ENCODE measurements at regions not wholly inside any gene's neighbourhood (a gene's known extent, or its start where the extent isn't known, plus 50 kb on each side); places are given as distances from the start of the nearest gene placed in this dataset.

DNA sequence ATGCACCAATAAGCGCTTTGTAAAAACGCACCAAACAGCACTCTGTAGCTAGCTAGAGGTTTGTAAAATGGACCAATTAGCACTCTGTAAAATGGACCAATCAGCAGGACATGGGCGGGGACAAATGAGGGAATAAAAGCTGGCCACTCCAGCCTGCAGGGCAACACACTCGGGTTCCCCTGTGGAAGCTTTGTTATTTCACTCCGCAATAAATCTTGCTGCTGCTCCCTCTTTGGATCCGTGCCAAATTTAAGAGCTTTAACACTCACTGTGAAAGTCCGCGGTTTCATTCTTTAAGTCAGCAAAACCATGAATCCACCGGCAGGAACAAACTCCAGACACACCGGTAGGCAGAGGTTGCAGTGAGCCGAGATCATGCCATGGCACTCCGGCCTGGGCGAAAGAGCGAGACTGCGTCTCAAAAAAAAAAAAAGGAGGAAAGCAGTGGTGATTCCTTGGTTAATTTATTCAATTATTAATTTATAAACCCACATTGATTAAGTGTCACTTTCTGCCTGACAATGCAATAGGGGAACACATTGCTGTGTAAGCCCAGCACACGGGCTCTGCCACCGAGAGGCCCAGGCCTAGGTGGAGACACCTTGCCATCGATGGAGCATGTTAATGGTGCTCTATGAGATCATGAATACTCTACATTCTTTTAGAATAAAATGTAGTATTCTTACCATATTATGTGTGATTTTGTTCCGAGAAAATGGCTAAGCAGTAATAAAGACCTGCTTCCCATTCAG lies 687.6 kb upstream of the HS6ST1 start:
- Histone ChIP-seq H3K4me3 (ENCODE audit: low read depth, low read length) (no peak overlapping the region), H3K27ac (no peak overlapping the region), H3K27me3 (replicated peaks) (no peaks in the 10 kb centered on the region), H3K36me3 (replicated peaks) (no peaks in the 10 kb centered on the region)
- no peak for DNase-seq
- in situ Hi-C loops (cut with HindIII; ENCODE audit: low pct_ligation_motif_present, low sequenced_read_pairs), result no loop called here
- TF ChIP-seq, protein P1, sequence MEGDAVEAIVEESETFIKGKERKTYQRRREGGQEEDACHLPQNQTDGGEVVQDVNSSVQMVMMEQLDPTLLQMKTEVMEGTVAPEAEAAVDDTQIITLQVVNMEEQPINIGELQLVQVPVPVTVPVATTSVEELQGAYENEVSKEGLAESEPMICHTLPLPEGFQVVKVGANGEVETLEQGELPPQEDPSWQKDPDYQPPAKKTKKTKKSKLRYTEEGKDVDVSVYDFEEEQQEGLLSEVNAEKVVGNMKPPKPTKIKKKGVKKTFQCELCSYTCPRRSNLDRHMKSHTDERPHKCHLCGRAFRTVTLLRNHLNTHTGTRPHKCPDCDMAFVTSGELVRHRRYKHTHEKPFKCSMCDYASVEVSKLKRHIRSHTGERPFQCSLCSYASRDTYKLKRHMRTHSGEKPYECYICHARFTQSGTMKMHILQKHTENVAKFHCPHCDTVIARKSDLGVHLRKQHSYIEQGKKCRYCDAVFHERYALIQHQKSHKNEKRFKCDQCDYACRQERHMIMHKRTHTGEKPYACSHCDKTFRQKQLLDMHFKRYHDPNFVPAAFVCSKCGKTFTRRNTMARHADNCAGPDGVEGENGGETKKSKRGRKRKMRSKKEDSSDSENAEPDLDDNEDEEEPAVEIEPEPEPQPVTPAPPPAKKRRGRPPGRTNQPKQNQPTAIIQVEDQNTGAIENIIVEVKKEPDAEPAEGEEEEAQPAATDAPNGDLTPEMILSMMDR (IDR thresholded peaks at IDR 0.05; ENCODE audit: low read depth, low read length, missing control alignments), result no peak

DNA sequence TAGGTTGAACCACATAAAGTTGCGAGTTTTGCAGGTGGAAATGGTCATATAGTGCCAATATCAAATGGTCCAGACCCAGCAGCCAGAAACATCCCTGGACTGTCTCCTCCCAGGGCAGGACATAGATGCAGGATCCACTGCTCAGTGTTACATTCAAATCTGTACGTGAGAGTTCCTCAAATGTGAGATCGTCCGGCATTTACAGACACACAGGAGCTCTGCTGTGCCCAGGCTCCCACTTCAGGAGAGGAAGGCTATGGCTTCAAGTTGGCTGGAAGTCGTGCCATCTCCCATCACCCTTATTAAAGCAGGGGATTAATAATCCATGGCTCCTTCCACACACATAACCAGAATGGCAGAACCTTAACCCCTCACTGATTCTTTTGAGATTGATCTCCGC lies 688.2 kb upstream of the HS6ST1 start:
- in situ Hi-C loops (cut with HindIII; ENCODE audit: low pct_ligation_motif_present, low sequenced_read_pairs), result no loop called here
- no peak overlapping the region for H3K27ac ChIP-seq
- H3K36me3 ChIP-seq (replicated peaks), result no peaks in the 10 kb centered on the region
- no peaks in the 10 kb centered on the region for H3K27me3 ChIP-seq (replicated peaks)
- no peak for DNase-seq
- H3K4me3 ChIP-seq (ENCODE audit: low read depth, low read length), result no peak overlapping the region
- TF ChIP-seq, protein P1 (IDR thresholded peaks at IDR 0.05; ENCODE audit: low read depth, low read length, missing control alignments), result no peak

DNA sequence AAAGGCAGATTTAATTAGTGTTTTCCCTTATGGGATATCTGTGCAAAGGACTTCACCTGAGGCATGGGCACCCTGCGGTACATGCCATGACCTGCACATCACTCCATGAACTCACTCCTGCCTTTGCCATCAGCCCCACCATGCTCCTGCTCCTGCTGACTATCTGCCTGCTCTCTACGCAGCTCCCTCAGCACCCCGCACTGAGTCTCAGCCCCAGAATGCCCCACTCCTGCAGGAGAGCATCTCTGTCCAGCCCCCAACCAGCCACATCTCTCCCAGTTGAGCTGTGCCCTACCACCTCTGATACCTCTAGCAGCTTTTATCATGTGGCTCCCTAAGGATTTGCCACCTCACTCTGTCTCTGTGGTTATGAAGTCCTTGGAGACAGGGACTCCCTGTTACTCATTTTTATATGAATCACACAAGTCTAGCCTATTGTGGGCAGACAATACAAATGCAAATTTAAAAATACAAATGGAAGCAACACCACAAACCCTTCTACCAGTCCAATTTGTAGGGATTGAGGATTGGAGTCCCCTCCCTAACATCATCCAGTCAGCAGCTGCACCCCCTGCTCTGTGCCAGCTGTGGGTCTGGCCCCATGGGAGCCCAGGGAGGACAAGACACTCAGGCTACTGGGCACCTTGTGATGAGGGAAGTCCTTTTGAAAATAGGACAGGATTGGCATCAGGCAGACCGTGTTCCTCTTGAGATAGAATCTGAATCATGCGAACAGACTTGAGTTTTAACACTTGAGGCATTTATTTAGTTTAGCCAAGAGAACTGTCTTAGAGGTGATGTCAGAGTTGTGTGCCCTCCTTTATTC lies 689.6 kb upstream of the HS6ST1 start:
- in situ Hi-C loops (cut with HindIII; ENCODE audit: low pct_ligation_motif_present, low sequenced_read_pairs), result no loop called here
- Histone ChIP-seq H3K36me3 (replicated peaks) (no peaks in the 10 kb centered on the region), H3K27ac (no peak overlapping the region), H3K4me3 (ENCODE audit: low read depth, low read length) (no peak overlapping the region), H3K27me3 (replicated peaks) (no peaks in the 10 kb centered on the region)
- DNase-seq, result no peak
- TF ChIP-seq, protein P1 (IDR thresholded peaks at IDR 0.05; ENCODE audit: low read depth, low read length, missing control alignments), result no peak

DNA sequence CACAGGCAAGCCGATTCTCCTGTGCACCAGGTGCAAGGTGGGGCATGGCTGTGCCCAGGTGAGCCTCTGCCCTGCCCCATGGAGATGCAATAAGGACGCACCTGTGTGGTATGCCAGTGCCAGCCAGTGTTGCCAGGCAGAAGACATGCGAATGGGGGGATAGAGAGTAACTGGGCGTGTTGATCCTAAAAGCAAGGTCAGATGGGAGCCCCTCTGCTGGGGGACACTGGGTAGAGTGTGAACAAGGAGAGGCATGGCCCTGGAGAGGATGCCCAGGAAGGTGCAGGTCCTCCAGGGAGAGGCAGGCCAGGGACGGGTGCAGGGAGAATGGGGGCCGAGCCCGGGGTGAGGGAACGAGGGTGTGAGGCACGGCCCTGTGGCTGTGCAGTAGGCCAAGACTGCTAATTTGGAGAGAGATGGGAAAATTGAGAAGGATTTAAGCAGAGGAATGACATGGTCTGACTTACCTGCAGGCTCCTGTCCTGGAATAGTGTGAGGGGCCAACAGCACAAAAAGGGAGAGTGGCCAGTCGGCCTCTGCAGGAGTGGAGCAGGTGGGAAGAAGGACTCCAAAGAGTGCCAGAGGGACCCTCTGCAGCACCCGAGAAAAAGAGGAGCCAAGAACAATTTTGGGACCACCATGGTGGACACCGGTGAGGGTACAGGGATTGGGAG lies 690.4 kb upstream of the HS6ST1 start:
- no peak for DNase-seq
- H3K27ac ChIP-seq, result no peak overlapping the region
- TF ChIP-seq, protein P1 (IDR thresholded peaks at IDR 0.05; ENCODE audit: low read depth, low read length, missing control alignments), result no peak
- in situ Hi-C loops (cut with HindIII; ENCODE audit: low pct_ligation_motif_present, low sequenced_read_pairs), result no loop called here
- no peaks in the 10 kb centered on the region for H3K27me3 ChIP-seq (replicated peaks)
- H3K36me3 ChIP-seq (replicated peaks), result no peaks in the 10 kb centered on the region
- no peak overlapping the region for H3K4me3 ChIP-seq (ENCODE audit: low read depth, low read length)

DNA sequence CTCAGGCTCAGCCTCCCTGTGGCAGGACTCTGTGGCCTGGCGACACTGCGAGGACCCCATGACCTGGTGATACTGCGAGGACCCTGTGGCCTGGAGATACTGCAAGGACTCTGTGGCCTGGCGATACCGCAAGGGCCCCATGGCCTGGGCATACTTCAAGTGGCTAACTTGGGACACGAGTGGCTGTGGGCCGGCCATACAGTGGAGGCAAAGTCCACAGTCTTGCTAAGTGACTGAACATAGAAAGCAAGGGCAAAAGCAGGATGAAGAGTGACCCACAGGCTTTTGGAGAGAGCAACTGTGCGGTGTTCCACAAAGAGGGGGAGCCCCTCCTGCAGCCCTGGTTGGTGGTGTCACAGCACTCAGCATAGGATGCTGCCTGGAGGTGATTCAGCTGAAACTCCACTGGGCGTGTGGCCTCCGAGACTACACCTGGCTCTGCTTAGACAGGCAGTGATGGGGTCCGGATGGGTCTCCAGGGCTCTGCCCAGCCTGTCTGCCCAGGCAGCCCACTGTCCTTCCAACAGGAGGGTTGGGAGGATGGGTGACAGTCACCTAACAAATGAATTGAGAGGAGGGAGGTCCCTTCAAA lies 691.0 kb upstream of the HS6ST1 start:
- TF ChIP-seq, protein P1 (IDR thresholded peaks at IDR 0.05; ENCODE audit: low read depth, low read length, missing control alignments), result no peak
- Histone ChIP-seq H3K27ac (no peak overlapping the region), H3K27me3 (replicated peaks) (no peaks in the 10 kb centered on the region), H3K36me3 (replicated peaks) (no peaks in the 10 kb centered on the region), H3K4me3 (ENCODE audit: low read depth, low read length) (no peak overlapping the region)
- DNase-seq, result no peak
- in situ Hi-C loops (cut with HindIII; ENCODE audit: low pct_ligation_motif_present, low sequenced_read_pairs), result no loop called here

All from brain microvascular endothelial cell (primary cell).